ENCODE measurements at regions not wholly inside any gene's neighbourhood (a gene's known extent, or its start where the extent isn't known, plus 50 kb on each side); places are given as distances from the start of the nearest gene placed in this dataset.

DNA sequence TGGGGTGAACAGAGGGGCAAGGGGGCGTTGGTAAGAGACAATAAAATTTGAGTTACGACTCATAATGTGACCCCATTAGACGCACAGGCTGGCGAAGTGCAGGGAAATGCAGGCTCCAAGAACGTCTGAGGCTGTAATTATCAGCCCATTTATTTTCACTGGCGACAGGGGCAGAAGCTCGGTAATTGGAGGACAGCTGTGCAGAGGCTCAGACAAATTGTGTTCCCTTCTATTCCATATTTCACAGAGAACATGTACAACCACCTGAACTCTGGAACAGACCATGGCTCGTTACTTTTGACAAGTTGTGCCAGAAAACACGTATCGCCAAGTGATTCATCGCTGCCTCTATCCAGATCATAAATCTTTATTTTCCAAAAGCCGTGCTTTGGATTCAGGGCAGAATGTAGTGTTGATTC, 137.3 kb upstream of the FRMD4A start:
- no peak for DNase-seq (ENCODE audit: low spot score)

DNA sequence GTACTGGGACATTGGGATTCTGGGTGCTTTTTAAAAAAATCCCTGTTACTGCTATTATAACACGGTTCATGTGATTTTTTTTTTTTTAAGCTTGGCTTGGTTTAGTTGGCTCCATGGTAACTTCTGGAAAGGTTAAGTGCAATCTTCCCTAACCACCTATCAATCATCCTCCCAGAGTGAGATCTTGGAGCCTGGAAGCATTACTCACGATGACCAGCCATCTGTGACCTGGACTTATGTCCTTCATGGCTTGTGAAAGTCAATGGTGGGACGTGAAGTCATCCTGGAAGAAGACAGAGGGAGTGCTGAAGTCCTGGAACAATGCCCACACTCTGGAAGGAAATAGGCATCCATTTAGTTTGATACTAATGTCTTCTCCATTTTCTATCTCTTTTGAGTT, 135.5 kb upstream of the FRMD4A start:
- no peak for DNase-seq (ENCODE audit: low spot score)

DNA sequence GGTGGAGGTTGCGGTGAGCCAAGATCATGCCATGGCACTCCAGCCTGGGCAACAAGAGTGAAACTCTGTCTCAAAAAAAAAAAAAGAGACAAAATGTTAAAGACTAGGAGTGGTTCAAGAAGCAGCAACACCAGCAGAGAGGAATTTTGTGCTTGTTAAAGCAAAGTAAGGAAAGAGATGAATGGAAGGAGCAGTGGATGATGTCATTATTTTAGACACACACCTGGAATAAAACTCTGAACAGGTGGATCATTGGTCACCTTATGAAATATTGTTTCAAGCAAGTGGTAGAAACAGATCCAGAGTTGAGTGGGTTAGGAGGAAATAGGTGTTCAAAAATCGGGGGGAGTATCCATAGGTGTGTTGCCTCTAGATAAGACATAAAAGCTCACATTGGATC, 129.7 kb upstream of the FRMD4A start:
- no peak for DNase-seq (ENCODE audit: low spot score)

GRCh38 chr10:14459665-14460064, 128.9 kb upstream of the FRMD4A start:
- no peak for DNase-seq (ENCODE audit: low spot score)

- DNase-seq (ENCODE audit: low spot score) = no peak
Observed at GRCh38 chr10:14456870-14457266, 126.1 kb upstream of the FRMD4A start.

- no peak for DNase-seq (ENCODE audit: low spot score)
Observed at GRCh38 chr10:14456218-14456869, 125.6 kb upstream of the FRMD4A start.

GRCh38 chr10:14454629-14455028, 123.9 kb upstream of the FRMD4A start:
- DNase-seq (ENCODE audit: low spot score) = no peak

- no peak for DNase-seq (ENCODE audit: low spot score)
Observed at GRCh38 chr10:14454206-14454605, 123.5 kb upstream of the FRMD4A start.

- DNase-seq (ENCODE audit: low spot score) = no peak
Observed at GRCh38 chr10:14453593-14453992, 122.9 kb upstream of the FRMD4A start.

DNA sequence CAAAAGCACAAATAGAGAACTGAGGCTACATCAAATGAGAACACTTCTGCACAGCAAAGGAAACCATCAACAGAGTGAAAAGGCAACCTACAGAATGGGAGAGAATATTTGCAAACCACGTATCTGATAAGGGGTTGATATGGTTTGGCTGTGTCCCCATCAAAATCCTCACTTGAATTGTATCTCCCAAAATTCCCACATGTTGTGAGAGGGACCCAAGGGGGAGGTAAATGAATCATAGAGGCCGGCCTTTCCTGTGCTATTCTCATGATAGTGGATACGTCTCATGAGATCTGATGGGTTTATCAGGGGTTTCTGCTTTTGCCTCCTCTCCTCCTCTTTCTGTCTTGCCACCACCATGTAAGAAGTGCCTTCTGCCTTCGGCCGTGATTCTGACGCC, 120.6 kb upstream of the FRMD4A start:
- no peak for DNase-seq (ENCODE audit: low spot score)

DNA sequence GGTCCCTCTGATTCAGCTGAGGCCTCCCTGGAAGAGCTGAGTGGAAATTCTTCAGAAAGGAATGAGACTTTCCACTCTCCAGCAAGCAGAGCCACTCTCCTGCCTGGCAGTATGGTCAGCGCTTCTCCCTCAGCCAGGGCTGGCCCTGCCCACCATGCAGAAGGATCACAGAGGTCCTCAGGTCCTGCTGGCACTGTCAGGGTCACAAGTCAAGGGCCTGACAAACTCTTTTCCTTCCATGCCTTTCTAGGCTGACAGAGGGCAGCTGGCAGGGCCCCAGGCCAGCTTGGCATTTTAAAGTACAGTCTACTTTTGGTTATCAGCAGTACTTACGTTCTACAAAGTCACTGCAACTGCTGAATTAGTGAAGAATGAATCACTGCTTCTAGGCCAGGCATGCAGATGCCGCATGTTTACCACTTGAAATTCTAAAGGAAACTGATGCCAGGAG, 119.3 kb upstream of the FRMD4A start:
- DNase-seq (ENCODE audit: low spot score) = no peak

DNA sequence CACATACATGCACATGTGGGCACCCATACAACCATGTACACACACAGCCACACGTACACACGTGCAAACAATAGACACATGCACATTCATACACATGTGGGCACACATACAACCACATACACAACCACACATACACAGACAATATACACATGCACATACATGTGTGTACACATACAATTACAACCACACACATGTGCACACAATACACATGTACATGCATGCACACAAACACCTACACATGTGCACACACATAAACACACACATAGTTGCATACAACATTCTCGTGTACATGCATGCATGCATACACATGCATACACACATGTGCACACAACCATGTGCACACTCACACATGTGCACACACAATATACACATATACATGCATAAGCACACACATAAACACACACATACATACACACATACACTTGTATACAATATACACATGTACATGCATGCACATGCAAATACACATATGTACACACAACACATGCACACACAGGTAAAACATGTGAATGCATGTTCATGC, 118.6 kb upstream of the FRMD4A start:
- DNase-seq (ENCODE audit: low spot score) = no peak

DNA sequence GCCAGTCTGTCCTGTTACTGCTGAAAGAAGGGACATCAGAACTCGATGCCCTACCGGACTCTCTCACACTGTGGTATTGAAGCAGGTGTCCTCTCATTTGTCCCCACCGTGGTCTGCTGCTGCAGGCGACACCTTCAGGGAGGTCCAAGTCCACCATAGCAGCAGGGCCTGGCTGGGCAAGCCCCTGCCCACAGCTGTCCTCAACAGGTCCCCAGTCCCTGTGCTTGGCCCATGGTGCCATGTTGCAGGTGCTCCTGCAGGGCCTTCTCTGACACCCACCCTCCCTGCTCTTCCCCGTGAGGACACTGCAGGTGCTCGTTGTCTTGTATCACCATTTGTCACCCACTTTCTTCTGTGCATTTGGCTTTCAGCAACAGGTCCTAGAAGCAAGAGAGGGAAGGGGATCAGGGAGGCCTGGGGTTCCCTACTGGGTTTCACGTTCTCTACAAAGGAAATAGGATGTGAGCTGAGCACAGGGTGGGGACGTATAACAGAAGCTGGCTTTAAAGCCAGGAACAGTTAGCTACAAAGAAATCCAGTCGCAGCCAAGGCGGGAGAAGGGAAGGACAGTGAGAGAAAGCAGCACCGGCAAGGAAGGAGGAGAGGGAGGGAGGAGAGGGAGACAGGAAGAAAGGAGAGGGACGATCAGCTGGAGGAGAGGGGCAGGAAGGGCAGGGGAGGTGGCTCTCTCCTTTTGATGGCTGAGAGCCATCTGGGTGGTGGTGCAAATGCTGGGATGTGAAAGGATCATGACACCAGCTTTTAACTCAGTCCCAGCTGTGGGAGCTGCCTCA, 117.7 kb upstream of the FRMD4A start:
- DNase-seq (ENCODE audit: low spot score) = no peak

- no peak for DNase-seq (ENCODE audit: low spot score)
Observed at GRCh38 chr10:14447094-14447839, 116.5 kb upstream of the FRMD4A start.

DNA sequence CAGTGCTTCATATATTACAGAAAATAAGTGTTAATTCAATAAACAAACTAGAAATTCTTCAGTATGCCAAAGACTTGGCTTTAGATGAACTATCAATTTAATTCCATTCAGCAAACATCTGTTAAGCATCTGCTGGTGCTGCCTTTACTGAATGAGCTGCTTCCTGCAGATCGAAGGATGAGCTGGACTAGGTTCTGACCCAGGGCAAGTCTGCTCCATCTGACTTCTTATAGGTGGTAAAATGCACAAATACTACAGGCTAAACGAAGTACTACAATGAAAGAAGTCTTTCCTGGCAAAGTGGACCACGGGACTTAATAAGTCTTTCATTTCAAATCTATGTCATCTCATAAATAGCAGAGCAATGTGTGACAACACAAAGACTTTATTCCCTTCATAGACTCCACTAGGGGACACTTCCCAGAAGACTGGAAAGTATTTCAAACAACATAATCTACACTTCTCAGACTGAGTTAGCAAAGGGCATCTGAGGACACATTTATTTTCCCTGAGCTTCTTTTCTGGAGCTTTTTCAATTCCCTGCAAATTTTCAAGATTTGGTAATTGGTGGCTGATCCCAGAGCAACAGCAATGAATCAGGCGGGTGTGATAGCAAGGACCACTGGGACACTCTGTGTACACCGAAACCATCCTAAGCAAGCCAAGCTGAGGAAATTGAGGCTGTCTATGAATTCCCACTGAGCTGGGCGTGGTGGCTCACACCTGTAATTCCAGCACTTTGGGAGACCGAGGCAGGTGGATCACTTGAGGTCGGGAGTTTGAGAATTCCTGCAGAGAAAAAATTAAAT, 108.9 kb upstream of the FRMD4A start:
- no peak for DNase-seq (ENCODE audit: low spot score)

DNA sequence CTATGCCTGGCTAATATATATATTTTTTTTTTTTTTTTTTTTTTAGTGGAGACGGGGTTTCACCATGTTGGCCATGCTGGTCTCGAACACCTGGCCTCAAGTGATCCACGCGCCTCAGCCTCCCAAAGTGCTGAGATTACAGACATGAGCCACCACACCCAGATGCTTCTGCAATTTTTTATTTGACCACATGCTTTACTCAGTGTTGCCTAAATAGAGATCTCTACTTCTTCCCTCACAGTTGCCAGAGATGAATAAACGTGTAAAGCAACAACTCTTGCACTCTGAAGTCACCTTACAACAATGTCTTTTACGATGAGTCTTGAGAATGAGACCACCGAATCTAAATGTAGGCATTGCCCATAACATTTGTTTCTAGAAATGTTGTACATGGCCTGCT, 107.9 kb upstream of the FRMD4A start:
- DNase-seq (ENCODE audit: low spot score) = no peak

GRCh38 chr10:14438057-14438456, 107.3 kb upstream of the FRMD4A start:
- peak; percentile 37 for DNase-seq (ENCODE audit: low spot score)

DNA sequence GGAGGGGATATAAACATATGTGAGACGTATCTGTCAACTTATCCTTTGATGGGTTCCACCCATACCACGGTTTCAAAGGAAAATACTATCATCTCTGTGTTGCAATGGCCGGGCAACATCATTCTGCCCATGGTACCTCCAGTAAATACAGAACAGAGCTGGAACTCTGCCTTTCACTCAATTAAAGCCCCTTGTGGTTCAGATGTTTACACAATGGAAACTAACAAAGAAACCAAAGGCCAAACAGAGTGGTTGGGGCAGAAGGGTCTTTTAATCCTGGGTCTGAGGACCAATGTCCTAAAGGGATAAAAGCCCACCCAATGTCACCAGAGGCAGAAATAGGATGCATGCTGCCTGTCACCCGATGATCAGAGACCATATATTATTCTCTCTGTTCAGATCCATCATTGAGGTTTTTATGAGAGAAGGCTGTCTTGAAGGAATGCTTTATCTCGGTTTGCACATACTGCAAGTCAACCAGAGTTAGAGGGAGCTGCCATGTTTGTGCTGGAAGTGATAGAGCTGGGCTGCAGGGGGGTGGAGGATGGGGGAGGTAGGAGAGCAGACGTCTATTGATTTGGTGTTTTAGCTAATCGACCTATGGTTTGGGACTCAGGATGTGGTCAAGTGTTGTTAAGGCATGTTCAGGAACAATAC, 105.4 kb upstream of the FRMD4A start:
- DNase-seq (ENCODE audit: low spot score) = no peak

- DNase-seq (ENCODE audit: low spot score) = no peak
Observed at GRCh38 chr10:14433147-14433546, 102.4 kb upstream of the FRMD4A start.

- DNase-seq (ENCODE audit: low spot score) = no peak
Observed at GRCh38 chr10:14431868-14432267, 101.1 kb upstream of the FRMD4A start.

DNA sequence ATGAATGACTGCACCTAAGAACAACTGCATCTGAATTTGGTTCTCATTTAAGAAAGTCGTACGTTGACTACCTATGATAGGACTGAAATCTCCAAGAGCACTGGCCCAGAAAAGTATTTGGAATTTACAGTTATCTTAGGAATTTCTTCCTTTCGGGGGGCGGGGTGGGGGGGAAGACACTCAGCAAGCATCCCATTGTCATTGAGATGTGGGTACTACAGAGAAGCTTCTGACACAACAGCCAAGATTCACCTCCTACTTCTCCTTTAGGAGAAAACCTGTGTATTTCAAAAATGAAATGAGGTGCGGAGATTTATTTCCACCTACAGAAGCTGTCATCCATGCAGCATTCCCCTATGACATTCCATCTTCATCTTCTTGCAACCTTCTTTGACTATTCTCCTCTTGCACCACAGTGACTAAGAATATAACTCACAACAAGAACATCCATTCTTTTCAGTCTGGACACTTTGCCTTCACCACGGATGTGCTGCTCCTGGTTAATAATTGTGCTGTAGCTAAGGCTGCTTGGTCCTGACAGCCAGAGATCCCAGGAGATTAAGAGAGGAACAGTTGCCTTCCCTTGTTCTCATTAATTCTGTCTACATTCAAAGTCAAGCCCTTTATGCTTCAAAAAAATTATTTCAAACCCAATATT, 98.4 kb upstream of the FRMD4A start:
- no peak for DNase-seq (ENCODE audit: low spot score)

All from hematopoietic multipotent progenitor cell treated with erythropoietin and hydrocortisone succinate and interleukin-3 and kit ligand, for 15 days (in vitro differentiated cells).